ENCODE measurements at regions not wholly inside any gene's neighbourhood (a gene's known extent, or its start where the extent isn't known, plus 50 kb on each side); places are given as distances from the start of the nearest gene placed in this dataset.
"Not testable (repeated sequence)": the region's sequence is repeated elsewhere in the genome, so short reads cannot be mapped to it uniquely, and the experiment has no call there.

GRCh38 chr1:47659146-47659545, 221.3 kb downstream of the FOXD2 start:
- DNase-seq (ENCODE audit: low read depth in 3 of 3), result no peak

- no peak for DNase-seq (ENCODE audit: low read depth in 3 of 3)
Measured at GRCh38 chr1:47660622-47661021, 222.8 kb downstream of the FOXD2 start.

GRCh38 chr1:47661040-47661439, 223.2 kb downstream of the FOXD2 start:
- no peak for DNase-seq (ENCODE audit: low read depth in 3 of 3)

- DNase-seq (ENCODE audit: low read depth in 3 of 3), result no peak
Measured at GRCh38 chr1:47662068-47662467, 224.2 kb downstream of the FOXD2 start.

DNA sequence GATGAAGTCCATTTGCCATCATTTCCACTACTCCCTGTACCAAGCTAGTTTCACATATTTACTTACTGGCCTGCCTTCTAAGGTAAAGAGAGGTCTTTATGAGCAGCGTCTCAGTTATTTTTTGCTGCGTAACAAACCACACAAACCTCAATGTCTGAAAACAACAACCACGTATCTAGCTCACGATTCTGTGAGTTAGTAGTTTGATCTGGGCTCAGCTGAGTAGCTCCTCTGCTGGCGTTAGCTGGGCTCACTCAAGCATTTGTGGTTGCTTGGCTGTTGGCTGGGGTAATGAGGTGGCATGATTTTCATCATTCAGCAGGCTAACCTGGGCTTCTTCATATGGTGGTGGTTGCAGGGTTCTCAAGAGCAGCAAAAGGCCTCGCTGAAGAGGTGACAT, 225.4 kb downstream of the FOXD2 start:
- no peak for DNase-seq (ENCODE audit: low read depth in 3 of 3)

DNA sequence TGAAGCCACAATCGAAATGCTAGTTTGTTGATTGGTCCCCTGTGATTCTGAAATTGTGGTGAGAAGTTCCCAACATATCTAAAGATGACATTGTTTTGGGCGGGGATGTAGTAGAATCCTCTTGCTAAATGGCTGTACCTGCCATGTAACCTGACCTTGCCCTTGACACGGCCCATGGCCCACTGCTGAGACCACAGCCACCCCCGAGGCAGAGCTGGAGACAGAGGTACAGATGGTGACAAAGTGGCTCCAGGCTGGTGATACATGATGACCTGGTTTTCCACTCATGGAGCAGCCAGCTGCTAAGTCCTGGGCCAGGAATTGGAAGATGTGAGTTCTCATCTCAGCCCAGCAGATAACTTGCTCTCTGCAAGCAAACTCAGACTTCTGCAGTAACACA, 226.5 kb downstream of the FOXD2 start:
- DNase-seq (ENCODE audit: low read depth in 3 of 3), result no peak

- not testable (repeated sequence) for DNase-seq (ENCODE audit: low read depth in 3 of 3)
Measured at GRCh38 chr1:47664896-47665295, 227.1 kb downstream of the FOXD2 start.

GRCh38 chr1:47669081-47669585, 231.3 kb downstream of the FOXD2 start:
- no peak for DNase-seq (ENCODE audit: low read depth in 3 of 3)

DNA sequence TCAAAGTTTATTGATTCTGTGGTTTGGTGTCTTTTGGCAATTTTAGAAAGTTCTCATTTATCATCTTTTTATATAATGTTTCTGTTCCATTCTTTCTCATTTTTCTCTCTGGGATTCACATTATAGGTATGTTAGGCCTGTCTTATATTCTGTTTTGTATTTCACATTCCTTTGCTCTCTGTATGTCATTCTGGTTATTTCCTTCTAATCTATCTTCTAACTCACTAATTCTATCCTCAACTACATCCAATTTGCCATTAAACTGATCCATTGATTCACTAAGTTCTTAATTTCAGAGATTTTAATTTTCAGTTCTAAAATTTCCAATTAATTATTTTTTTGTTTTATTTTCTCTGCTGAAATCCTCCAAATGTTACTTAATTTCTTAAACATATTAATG, 234.8 kb downstream of the FOXD2 start:
- no peak for DNase-seq (ENCODE audit: low read depth in 3 of 3)

DNA sequence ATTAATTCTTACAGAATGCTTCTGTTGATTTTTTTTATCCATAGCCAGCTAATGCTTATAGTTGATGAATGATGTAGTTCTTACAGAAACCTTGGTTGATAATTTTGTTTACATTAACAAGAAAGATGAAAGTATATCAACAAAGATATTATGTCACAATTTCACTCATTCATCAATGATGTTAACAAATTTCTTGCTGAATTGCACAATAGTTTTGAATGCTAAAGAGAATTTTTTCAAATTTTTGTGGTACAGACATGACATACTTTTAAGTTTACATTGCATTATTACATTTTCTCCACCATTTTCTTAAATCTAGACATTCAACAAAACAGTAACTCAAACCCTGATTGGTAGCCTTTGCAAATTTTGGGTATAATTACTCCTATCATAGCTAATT, 236.3 kb downstream of the FOXD2 start:
- DNase-seq (ENCODE audit: low read depth in 3 of 3), result no peak

DNA sequence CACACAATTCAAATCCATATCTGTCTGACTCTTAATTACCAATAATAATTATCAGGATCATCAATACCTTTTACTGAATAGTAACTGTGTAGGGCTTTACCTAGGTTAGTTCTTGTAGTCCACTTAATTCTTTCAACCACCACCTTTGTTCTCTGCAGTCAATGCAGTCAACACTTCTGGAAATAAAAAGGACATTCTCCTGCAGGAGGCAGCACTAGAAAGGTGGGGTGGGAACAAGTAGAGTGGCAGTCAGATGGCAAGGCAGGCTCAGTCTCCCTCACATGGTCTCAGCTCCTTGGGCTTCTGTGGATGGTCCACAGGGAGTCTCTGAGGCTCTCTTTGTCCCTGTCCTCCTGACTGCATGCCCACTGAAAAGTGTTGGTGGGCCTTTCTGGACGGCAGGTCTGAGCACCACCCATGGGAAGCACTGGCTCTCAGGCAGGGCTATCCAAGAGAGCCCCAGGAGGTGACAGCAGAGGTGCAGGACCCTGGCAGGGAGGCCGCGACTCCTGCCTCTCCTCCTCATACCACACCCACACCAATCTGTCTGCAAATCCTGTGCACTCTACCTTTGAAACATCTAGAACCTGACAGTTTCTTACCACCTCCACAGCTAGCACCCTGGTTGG, 237.3 kb downstream of the FOXD2 start:
- no peak for DNase-seq (ENCODE audit: low read depth in 3 of 3)

DNA sequence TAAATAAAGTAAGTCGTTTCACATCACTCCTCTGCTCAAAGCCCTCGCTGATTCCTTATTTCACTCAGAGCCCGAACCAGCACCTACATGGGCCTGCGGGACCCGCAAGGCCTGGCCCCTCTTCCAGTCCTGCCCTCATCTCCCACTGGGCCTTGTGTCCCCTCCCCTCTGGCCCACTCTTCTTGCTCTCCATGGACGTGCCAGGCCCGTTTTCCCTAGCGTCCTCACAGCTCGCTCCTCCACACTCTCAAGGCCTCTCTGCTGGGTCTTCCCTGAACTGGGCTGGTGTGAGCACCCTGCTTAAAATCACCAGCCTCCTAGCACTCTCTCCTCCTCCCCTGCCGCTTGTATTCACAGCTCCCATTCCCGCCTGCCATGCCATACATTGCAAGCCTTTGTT, 237.9 kb downstream of the FOXD2 start:
- DNase-seq (ENCODE audit: low read depth in 3 of 3), result no peak

GRCh38 chr1:47676311-47677054, 238.6 kb downstream of the FOXD2 start:
- DNase-seq (ENCODE audit: low read depth in 3 of 3), result no peak

GRCh38 chr1:47677241-47677940, 239.5 kb downstream of the FOXD2 start:
- DNase-seq (ENCODE audit: low read depth in 3 of 3), result no peak

DNA sequence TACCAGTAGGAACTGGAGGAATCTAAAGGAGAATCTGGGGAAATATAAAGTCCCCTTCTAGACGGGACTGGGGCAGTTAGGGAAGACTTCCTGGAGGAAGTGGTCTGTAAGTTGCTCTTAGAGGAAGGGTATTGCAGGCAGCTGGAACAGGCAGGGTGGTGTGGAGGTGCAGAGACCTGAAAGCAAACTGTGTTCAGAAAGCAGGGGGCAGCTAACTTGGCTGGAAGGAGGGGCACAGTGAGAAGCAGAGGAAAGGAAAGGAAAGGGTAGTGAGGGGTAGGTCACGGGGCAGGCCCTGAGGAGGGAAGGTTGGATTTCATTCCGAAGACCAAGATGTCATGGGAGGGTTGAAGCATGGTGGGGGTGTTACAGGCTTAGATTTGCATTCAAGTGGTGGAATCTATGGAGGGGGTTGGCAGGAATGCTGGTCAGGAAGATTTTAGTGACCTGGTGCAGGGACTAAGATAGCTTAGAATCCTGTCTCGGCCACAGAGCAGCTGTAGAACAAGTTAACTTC, 240.7 kb downstream of the FOXD2 start:
- no peak for DNase-seq (ENCODE audit: low read depth in 3 of 3)

GRCh38 chr1:47679301-47679791, 241.5 kb downstream of the FOXD2 start:
- DNase-seq (ENCODE audit: low read depth in 3 of 3), result no peak

DNA sequence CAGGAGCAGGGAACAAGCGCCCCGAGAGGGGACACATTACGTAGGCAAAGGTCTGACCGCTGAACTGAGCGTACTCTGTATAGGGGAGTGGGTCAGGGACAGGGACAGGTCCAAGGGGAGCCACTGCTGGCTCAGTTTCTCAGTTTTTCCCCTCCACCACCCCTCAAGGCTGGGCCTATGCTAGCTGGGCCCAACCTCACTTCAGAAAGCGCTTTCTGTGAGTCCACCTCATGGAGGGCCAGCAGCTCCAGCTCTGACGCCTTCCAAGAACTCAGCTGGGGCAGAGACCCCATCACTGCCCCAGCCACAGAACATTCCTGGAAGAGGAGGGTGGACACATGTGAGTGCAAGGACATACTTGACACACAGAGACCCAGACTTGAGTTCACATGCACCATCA, 242.0 kb downstream of the FOXD2 start:
- DNase-seq (ENCODE audit: low read depth in 3 of 3), result no peak

GRCh38 chr1:47680815-47681475, 243.1 kb downstream of the FOXD2 start:
- DNase-seq (ENCODE audit: low read depth in 3 of 3), result no peak

GRCh38 chr1:47681735-47682134, 243.9 kb downstream of the FOXD2 start:
- no peak for DNase-seq (ENCODE audit: low read depth in 3 of 3)

- no peak for DNase-seq (ENCODE audit: low read depth in 3 of 3)
Measured at GRCh38 chr1:47682198-47682597, 244.4 kb downstream of the FOXD2 start.

DNA sequence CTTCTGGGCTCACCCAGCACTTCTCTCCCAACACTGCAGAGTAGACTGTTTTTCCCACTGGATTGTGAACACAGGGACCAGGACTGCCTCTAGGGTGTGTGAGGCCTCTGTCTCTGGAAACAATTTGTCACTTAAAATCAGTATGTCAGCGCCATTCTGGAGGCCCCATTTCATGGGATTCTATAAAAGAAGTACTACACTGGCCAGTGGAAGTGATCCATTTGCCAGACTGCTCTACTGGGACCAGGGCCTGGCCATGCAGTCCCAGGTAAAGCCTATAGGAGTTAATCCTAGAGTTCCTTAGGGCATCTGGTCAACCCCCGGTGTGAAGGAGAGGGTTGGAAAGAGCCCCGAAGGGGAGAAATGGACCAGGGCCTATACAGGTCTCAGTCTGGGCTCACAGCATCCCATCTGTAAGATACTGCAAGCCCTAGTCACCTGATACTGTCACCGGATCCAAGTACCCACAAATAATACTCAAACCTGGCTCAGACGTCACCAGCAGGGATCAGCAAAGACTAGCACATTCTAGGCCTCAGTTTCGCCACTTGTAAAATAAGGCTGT, 245.0 kb downstream of the FOXD2 start:
- DNase-seq (ENCODE audit: low read depth in 3 of 3), result no peak

DNA sequence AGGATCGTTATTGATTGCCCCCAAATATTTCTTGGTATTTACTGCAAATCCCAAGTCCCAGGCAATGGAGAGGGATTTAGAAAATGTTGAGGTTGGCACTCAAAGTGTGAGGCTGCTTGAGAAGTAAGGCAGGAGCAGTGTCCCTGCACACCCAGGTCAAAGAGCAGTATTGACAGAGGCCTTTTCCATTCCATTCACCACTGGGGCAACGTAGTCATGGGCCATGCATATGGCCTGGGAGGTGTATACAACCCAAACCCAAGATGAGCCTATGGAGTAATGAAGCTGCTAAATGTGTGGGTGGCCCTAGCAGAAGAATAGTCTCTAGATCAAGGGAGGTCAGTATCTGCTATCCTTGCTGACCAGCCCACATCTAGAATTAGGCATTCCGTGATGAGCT, 245.6 kb downstream of the FOXD2 start:
- DNase-seq (ENCODE audit: low read depth in 3 of 3), result no peak

All from stimulated activated CD4-positive, alpha-beta T cell treated with anti-CD3 and anti-CD28 coated beads, TNF-alpha, amount 100 ng/mL, for 24 hours (primary cell).